Left lung (tissue), 4 donors: ENCODE measurements at regions not wholly inside any gene's neighbourhood (a gene's known extent, or its start where the extent isn't known, plus 50 kb on each side); places are given as distances from the start of the nearest gene placed in this dataset.

Experiments
- ATAC-seq: fragments of 200-7000 bp; cut with Tn5 transposase; one replicate; pipeline ENCODE4 v1.9.1; 2020; ENCODE audit warnings: moderate library complexity
- DNase-seq, 4 donors: peaks; one replicate each; pipeline ENCODE4 v3.0.0-alpha.2; 2013 to 2020
- H3K27ac ChIP-seq, 2 donors: fragments of 200-600 bp; sonication (generic) in 1 of 2; one replicate each; pipeline versions ENCODE4 v1.5.0 to v1.8.0; 2020 to 2021
- H3K27me3 ChIP-seq, 2 donors: fragments of 200-600 bp; sonication (generic) in 1 of 2; one replicate each; pipeline versions ENCODE4 v1.5.0 to v1.8.0; 2020 to 2021
- H3K36me3 ChIP-seq, 2 donors: fragments of 200-600 bp; sonication (generic) in 1 of 2; one replicate each; pipeline versions ENCODE4 v1.5.0 to v1.8.0; 2020 to 2021
- H3K4me1 ChIP-seq, 2 donors: fragments of 200-600 bp; one replicate each; pipeline ENCODE4 v1.8.0; 2021
- H3K4me3 ChIP-seq, 2 donors: fragments of 200-600 bp; sonication (generic) in 1 of 2; one replicate each; pipeline versions ENCODE4 v1.5.0 to v1.8.0; 2020 to 2021; ENCODE audit warnings: mild to moderate bottlenecking in 1 of 2
- H3K9me3 ChIP-seq, 2 donors: fragments of 200-600 bp; sonication (generic) in 1 of 2; one replicate each; pipeline versions ENCODE4 v1.5.0 to v1.8.0; 2020 to 2021
- CTCF ChIP-seq, 2 donors: fragments of 200-600 bp; sonication (generic) in 1 of 2; IDR thresholded peaks; one replicate each; pipeline versions ENCODE4 v1.5.0 to v1.8.0; 2021; ENCODE audit warnings: antibody characterized with exemption in 2 of 2
- intact Hi-C, 2 donors: fragments of 100-400 bp; cut with DNase I; formaldehyde crosslinking; loops; one replicate each; pipeline versions ENCODE4 v1.11.2 to v1.14.2; 2022
- donor health status: DM: no; HTN: yes; CAD: no.
- donor health status: DM: no; HTN: no; CAD: no.

GRCh38 chr13:54004026-54004699 is 975.5 kb downstream of the OLFM4 start:
- TF ChIP-seq CTCF (IDR thresholded peaks at IDR 0.05): no peak
- ATAC-seq (no peak), DNase-seq (no peak)
- no peak overlapping the region for H3K4me3 ChIP-seq
- H3K9me3 ChIP-seq: peaks cover 0 to under 1% of the 10 kb centered on the region in 2 donors
- H3K27ac ChIP-seq: no peak overlapping the region
- intact Hi-C loops: no loop called here
- no peaks in the 10 kb centered on the region for H3K4me1 ChIP-seq
- no peaks in the 10 kb centered on the region for H3K27me3 ChIP-seq
- no peaks in the 10 kb centered on the region for H3K36me3 ChIP-seq

- DNase-seq (no peak), ATAC-seq (no peak)
- no peak overlapping the region for H3K4me3 ChIP-seq
Observed at GRCh38 chr13:54016542-54016941, 987.9 kb downstream of the OLFM4 start.

GRCh38 chr13:54018485-54018884 is 989.9 kb downstream of the OLFM4 start:
- Histone ChIP-seq H3K27me3 (no peaks in the 10 kb centered on the region), H3K9me3 (peaks cover 3 to 11% of the 10 kb centered on the region in 2 donors), H3K4me1 (no peaks in the 10 kb centered on the region), H3K4me3 (no peak overlapping the region), H3K36me3 (no peaks in the 10 kb centered on the region), H3K27ac (no peak overlapping the region)
- ATAC-seq (no peak), DNase-seq (no peak)
- intact Hi-C loops: no loop called here
- no peak for TF ChIP-seq CTCF (IDR thresholded peaks at IDR 0.05)

More at GRCh38 chr13:54016542-54016941, 987.9 kb downstream of the OLFM4 start:
- Histone ChIP-seq H3K36me3 (no peaks in the 10 kb centered on the region), H3K27me3 (no peaks in the 10 kb centered on the region), H3K9me3 (no peaks in the 10 kb centered on the region), H3K4me1 (no peaks in the 10 kb centered on the region), H3K27ac (no peak overlapping the region)
- intact Hi-C loops: no loop called here
- TF ChIP-seq CTCF (IDR thresholded peaks at IDR 0.05): no peak

GRCh38 chr13:54029226-54029625 is 1000.6 kb downstream of the OLFM4 start:
- Histone ChIP-seq H3K4me3 (no peak overlapping the region), H3K9me3 (peaks cover 0 to 35% of the 10 kb centered on the region in 2 donors), H3K4me1 (no peaks in the 10 kb centered on the region), H3K27me3 (no peaks in the 10 kb centered on the region), H3K27ac (no peak overlapping the region), H3K36me3 (no peaks in the 10 kb centered on the region)
- TF ChIP-seq CTCF (IDR thresholded peaks at IDR 0.05): no peak
- ATAC-seq: no peak
- intact Hi-C loops: no loop called here
- DNase-seq: no peak

GRCh38 chr13:54029720-54030119 is 1001.1 kb downstream of the OLFM4 start:
- Histone ChIP-seq H3K36me3 (no peaks in the 10 kb centered on the region), H3K9me3 (peaks cover 0 to 31% of the 10 kb centered on the region in 2 donors), H3K27me3 (no peaks in the 10 kb centered on the region), H3K4me1 (no peaks in the 10 kb centered on the region), H3K27ac (no peak overlapping the region), H3K4me3 (no peak overlapping the region)
- intact Hi-C loops: no loop called here
- no peak for TF ChIP-seq CTCF (IDR thresholded peaks at IDR 0.05)
- no peak for ATAC-seq
- DNase-seq: no peak
